ENCODE measurements at regions not wholly inside any gene's neighbourhood (a gene's known extent, or its start where the extent isn't known, plus 50 kb on each side); places are given as distances from the start of the nearest gene placed in this dataset.

DNA sequence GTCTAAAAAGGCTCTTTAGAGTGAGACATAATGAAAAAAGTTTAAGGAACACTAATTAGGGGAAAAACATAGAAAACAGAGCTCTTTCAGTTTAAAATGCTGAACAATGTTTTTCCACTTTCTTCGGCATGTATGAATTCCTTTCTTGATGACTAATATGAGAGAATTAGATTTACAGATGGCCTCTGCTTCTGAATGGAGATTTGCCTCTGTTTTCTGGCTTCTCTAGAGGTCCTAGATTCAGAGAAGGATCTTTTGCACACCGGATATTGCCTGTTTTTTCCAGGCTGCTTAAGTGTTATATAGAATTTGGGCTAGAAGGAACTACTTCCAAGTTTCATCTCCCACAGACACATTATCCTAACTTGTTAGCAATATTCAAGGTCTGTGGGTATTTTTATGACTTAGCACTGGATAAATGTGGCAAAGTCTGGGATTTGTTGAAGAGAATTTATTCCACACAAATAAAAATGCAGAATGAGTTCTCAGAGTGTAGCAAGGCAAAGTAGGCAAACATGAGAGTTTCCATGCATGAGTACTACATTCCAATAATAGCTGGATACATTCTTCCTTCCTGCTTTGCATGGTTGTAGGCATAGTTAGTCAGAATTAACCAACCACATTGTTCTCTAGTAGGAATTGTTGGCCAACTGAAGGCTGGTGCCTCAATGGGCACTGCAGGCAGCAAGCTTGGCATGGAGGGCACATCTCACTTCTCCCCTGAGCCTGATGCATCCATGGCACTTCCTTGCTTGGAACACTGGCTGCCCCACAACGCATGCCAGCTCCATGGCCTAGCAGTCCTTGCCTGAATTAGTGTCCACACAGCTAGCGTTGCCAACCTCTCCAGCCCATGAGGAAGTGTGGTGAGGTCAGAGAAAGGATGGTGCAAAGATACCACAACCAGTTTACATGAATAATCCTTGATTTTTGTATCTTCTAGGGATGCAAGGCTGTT is 224.2 kb downstream of the CLIC5 start:
- no peak for DNase-seq

DNA sequence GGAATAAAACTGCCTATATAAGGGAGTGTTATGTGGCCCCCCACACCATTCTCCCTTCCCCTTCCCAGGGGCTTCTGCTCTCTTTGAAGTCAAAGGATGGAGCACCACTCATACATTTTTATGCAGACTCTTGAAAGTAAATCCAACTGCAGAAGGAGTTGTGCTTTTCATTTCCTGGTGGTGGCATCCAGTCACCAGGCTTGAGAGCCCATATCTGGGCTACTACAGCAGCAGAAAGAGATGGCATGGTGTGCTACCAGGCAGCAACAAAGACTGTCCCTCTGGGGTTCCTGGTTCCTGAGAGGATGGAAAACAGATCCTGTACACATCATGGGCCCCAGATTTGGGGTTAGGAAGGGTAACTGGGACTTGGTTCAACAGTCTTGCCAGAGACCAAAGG is 226.4 kb downstream of the CLIC5 start:
- no peak for DNase-seq

DNA sequence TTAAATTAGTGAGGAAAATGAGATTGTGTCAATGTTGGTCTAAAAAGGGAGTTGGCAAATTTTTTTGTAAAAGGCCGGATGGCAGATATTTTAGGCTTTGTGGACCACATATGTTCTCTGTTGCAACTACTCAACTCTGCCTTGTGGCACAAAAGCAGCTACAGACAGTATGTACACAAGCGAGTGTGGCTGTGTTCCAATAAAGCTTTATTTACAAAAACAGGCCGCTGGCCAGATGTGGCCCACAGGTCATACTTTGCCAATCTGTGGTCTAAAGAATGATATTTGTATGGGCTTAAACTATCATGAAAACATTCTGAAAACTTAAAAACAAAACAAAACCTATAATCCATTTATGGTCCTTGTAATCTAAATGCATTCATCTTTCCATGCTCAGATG is 228.3 kb downstream of the CLIC5 start:
- no peak for DNase-seq

DNA sequence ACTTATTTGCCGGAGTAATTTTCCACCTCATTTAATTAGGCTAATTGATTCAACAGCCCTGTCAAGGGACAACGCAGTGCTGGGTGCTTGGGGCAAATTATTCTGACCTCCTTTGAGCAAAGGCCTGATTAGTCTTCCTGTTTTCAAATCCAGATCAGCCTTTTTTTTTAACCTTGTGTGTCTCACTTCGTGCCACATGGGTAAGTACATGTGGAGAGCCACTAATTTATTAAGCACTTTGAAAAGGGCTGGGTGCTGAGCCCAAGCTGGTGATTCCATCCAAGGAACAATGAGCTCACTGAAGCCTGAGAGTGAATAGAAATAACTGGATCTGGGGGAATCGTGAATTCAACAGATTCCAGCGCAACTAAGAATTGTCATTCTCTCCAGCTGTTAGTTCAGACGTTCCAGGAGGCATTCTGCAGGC is 229.3 kb downstream of the CLIC5 start:
- peak; percentile 70 for DNase-seq

DNA sequence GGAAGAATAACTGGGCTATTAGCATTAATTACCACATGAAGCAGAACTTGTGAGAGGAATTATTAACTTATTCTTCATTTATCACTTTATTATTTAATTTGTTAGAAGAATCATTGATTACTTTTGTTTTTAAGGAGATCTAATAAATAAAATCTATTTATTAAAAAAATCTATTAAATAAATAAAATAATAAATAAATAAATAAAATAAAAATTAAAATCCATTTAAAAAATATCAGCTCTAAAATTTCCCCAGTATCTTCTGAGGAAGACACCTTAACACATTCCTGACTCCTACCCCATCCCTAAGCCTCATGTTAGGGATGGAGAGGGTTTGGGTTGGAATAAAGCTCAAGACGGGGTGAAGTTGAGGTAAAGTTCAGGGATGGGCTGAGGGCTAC is 231.4 kb downstream of the CLIC5 start:
- DNase-seq, result no peak

DNA sequence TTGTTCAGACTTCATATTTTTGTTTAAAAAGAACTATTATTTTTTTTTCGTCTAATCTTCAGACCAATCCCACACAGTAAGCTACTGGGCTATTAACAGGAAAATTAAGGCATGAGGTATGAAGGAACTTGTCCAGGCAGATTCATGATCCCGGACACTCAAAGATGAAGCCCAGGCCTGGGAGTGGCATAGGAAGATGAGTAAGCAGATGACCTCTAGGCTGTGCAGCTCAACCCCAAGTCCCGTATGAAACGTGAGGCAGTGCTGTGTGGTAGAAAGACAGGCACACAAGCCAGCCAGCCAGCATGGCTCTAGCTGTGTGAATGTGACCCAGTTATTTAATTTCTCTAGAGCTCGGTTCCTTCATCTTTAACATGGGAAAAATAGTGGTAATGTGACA is 231.9 kb downstream of the CLIC5 start:
- DNase-seq, result peak; percentile 11

DNA sequence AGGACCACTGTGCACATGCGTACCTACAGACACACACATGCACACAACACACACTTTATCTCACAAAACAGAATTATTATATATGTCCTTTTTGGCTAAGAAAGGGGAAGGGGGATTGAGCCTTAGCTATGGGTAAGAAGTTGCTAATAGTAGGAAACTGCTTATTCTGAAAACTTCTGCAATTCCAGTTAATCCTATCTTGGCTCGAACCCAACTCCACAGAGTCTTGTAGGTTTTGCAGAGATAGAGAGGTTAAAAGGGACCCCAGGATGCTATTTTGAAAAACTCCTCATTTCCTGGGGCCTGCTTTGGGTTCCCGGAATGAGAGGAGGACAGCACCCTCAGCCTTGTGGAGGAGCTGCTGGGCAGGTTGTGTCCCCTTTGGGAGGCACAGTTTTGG is 233.8 kb downstream of the CLIC5 start:
- DNase-seq, result no peak

DNA sequence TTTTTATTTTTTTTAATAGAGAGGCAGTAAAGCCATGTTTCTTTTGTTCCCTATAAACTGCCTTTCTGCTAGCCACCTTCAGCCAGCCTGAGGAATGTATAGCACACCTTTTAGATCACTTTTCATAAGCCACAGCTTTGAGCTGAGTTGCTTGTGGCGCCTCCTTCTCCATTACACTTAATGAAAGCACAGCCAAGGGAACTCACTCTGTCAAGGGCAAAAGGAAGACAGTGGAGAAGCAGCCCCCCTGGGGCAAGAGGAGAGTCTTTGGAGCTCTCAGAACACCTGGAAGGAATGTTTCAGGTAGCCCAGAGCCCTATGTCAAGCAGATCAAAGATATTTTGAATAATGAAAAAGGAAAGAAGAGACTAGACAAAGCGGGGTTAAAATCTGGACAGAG is 235.1 kb downstream of the CLIC5 start:
- DNase-seq, result no peak

DNA sequence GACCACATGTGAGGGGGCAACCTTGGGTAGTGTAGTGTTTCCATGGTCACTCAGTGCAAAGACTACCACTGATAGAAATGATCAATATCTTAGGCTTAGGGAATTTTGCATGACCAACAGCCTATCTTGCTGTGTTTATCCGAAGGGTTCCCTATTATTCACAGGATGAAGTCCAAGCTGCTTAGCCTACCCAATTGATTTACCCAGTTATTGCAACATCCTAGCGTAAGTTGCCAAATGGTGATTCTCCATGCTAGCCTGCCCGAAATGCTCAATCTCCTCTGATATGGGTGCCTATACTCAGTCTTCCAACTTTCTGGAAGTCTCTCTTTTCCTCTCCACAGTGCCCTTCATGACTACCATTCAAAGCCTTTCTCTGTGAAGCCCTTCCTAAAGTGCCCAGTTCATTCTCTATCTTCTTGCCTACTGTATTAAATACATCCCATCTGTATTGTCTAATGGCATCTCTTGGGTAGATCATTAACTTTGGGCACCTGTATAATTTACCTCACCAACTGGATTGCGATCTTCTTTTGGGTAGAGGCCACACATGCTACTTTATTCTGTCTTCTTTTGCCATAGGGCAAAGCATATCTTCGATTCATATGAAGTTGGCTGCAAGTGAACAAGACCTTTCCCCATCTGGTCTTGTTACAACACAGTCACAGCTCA is 240.5 kb downstream of the CLIC5 start:
- DNase-seq, result no peak

DNA sequence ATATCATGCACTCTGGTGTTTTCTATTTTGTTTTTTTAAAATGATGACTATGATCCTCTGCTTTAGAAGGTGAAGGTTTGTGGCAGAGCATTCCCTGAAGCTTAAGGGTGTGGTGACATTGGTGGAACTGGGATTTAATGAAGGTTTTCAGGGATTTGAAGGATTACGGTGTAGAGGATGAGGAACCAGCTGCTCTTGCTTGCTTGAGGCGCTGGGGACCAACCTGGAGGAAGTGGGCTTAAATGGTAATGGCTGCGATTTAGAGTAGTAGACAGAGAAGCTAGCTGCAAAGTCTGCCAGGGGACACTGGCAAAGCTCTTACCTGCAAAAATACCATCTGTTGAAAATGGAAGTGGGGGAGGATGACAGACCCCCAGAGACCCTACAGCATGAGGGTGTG is 241.8 kb downstream of the CLIC5 start:
- no peak for DNase-seq

DNA sequence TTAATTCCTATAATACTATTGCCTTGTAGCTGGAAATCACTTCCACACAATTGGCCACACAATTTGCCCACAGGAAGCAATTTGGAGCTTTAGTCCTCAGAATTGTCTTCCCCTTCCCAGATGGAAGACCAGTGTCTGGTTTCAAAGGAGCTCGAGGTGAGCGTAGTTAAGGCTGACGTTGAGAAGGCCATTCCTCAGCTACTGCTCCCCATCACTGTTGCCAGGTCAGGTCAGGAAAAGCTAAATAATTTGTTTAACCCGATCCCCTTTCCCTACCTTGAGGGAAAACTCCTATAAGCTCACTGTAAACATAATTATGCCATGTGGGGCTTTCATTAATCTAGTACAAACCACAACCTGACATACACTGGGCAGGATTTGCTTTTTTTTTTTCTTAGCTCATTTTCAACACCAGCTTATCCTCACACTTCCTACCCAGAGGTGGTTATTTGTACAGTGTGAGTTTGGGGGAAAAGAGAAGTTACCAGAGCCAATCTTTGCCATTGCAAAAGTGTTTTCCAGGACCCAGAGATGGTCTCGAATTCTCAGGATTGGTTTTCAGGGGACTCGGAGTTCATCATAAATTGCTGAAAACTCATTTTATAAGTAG is 242.7 kb downstream of the CLIC5 start:
- DNase-seq, result no peak

DNA sequence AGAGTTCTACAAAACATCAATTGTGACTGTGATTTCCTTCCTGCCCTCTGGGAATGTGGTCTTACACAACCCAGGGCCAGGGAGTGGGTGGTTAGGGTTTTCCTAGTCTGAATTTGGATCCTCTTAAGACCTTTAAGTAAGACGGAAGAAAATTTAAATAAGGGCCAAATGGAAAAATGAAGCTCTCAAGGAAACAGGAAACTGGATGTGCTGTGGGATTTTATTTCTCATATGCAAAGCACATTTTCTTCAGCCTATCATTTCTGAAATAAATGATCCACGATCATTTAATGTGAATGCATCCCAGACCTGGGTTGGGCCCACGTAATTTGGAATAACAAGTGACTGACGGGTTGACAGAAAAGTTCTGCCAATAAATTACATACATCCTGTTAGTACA is 243.6 kb downstream of the CLIC5 start:
- DNase-seq, result no peak

DNA sequence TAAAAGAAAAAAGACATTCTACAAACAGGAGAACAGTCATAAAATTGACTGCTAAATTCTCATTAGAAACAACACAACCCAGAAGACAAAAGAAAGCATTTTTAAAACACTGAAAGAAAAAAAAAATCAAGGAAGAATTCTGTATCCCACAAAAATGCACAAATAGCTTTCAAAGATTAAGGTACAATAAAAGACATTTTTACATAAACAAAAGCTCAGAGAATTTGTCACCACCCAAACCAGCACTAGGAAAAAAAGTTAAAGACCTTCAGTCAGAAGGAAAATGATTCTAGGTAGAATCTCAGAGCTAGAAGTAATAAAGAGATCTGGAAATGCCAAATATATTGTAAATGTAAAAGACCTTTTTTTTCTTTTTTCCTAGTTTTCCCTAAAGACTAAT is 252.4 kb downstream of the CLIC5 start:
- no peak for DNase-seq

DNA sequence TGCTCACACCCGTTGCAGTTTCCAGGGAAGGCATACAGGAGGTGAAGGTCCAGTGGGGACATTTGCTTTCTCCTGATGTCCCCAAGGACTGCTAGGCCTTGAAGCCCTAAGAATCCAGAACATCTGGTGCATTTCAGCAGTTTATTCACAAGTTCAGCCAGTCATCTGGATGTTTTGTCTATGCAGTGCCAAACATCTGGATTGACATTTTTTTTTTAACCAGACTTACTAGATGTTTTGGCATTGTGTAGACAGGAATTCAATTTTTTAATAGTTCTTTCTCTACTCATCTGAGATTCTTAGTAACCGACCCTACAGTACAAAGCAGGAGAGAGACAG is 256.2 kb downstream of the CLIC5 start:
- no peak for DNase-seq

DNA sequence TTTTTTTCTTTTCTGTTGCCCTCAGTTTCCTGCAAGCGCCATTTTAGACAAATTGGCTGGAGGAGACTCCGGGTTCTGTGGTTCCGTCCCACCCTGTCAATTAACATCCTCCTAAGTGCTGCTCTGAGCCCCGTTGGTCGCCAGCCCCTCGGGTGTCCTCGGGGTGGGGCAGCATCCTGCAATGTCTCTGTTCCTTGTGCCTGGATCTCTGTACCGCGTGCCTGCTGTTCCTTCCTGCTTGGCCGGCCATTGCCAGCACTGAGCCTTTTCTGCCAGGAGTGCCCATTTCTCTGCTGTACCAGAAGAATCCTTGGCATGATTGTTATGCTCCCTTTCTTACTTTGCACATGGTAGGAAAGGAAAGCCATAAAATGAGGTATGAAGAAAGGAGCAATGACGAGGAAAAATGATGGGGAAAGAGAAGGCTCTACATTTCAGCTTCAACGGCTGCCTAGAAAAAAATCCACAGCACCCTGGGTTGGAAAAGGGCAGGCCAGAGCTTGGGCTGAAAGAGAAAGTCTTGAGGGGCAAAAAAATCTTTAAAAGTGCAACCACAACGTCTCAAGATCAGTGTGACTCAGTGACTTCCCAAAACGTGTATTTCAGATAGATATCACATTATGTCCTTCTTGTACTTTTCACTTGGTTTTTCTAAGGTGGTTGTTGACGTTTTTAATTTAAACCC is 256.7 kb downstream of the CLIC5 start:
- DNase-seq, result no peak

DNA sequence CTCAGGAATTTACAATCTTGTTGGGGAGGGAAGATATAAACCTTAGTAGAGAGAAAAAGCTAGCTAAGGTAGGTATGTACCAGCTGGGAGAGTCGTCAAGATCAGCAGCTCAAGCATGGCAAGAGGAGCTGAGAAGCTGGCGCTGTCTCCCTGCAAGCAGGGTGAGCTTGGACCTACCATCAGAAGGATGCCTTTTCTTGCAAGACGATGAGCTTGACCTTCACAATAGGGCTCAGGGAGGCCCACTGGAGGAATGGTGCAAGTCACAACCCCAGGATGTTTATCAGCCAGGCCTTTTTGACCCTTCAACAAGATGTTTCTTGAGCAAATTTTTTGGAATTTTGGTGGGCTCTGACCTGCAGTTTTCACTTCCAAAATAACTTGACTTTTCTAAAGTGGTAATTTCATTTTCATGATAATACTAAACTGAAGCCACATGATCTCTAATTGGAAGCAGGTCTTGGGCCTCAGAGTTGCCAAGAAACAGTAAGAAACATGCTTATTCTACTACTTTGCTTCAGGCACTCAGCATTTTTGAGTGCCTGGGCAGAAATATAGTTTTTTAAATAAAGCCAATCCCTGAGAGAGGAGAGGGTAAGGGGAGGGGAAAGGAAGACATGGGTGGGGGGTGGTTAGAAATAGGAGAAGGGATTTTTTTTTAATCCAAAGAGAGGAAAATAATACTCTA is 258.1 kb downstream of the CLIC5 start:
- no peak for DNase-seq

DNA sequence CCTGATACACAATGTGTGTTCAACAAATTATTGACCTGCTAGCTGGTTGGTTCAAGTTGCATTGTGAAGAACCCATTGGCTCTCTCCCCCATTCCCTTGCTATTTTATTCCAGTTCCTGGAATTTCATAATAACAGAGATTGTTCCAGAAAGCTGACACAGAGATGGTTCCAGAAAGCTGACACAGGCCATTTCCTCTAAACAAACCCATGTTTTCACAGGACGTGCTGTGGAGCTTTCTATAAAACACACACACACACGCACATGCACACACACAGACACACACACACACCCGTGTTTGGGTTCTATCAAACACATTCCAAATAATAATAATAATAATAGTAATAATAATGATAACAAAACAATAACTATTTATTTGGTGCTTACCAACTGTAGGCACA is 259.1 kb downstream of the CLIC5 start:
- DNase-seq, result no peak

DNA sequence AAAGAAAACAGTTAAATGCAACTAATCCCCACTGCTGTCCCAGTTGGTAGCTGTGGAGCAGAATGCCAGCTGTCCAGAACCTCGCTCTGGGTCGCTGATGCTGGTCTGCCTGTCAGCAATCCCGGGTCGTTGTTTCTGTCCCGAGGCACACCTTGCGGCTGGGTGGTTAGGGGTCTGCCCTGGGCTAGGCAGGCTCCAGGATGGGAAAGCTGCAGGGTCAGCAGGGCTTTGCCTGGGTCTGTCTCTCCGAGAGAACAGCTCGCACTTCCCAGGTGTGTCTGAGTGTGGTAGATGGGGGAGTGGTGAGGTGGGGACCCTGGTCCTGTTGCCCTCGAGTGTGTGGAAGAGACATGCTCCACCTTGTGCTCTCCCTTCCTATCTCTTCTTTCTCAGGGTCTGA is 261.2 kb downstream of the CLIC5 start:
- DNase-seq, result no peak

DNA sequence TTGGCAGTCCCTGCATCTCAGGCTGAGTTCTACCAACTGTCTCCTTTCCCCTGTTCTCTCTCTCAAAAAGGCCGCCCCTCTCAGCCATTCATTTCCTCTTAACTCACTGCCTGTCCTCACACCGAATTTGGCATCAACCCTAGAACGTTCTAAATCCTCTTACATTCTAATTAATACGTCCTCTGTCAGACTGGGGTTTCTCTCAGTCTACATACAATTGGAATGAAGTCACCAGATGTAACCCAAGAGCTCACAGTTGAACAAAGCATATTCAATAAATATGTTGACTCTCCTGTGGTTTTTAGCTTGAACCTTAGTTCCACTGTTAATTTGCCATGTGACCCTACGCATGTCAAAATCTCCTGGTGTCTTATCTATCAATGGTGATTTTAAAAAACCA is 269.6 kb downstream of the CLIC5 start:
- DNase-seq, result no peak

DNA sequence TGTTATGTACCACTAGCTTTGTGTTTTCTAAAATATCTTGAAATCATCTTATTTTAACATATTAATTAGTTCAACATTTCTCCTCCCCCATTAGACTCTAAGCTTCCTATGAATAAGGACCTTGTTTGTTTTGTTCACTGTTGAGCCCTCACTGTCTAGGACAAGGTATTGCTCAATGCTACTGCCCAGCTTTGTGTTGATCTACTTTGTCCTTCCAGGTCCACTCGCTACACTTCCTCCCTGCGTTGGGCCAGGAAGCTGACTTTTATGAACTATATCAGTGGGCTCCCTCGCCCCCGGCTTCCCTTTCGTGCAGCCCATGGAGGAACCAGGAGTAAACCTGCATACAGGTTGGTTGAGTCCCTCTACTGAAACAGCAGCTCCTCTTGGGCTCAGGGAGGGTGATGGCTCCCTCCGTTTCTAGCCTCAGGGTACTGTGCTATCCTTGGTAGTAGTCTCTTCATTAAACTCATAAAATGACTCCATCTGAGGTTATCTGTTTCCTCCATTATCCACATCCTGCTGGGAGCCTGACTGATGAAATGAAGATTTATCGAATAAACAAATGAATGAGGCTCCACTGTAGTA is 272.5 kb downstream of the CLIC5 start:
- no peak for DNase-seq

DNA sequence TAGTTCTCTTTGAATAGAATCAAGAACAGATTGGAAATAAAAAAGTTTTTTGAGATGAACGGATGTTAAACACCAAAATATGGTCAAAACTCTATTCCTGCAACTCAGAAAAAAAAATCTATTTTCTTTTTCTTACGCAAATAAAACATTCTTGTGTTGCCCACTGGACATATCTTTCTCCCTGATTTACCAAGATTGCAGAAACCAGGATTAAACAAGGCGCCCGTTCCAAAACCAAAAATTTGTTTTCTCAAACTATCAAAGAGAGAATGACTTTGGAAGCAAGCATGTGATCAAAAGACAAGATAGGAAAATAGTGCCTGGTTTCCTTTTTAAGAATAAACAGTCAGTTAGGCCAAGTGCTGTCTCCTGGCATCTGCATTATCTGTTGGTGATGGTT is 273.1 kb downstream of the CLIC5 start:
- DNase-seq, result no peak

DNA sequence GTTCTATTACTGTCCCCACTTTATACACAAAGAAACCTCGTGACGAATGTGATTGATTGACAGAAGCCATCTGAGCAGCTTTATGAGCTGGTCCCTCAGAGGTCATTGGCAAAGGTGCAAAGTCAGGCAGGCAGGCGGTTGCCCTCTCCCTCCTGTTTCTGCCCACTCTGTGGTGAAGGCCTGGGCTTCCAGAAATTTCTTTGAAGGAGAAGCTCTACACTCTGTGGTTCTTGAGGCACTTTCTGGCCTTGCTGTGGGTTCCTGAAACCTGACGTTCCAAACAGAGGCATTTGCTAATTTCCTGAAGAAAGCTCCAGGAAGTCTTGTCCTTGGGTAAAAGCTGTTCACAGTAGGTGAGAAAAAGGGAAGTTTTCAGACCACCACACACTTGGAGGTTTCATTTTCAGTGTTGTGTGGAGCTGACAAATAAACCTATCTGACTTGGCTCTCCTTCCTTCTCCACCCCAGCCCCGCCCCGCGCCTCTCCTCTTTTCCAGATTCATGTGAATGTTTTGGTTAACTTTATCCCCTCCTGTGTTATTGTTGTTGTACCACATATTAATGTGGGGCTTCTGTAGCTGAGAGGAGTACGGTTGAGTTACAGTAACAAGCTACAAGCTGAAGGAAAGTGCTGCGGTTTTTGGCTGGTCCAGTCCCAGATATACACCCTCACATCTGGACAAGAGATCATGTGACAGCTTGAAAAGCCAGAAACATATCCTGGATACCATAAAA is 274.1 kb downstream of the CLIC5 start:
- no peak for DNase-seq

Data from retina (tissue), 1 donor.